ENCODE measurements at regions not wholly inside any gene's neighbourhood (a gene's known extent, or its start where the extent isn't known, plus 50 kb on each side); places are given as distances from the start of the nearest gene placed in this dataset.

DNA sequence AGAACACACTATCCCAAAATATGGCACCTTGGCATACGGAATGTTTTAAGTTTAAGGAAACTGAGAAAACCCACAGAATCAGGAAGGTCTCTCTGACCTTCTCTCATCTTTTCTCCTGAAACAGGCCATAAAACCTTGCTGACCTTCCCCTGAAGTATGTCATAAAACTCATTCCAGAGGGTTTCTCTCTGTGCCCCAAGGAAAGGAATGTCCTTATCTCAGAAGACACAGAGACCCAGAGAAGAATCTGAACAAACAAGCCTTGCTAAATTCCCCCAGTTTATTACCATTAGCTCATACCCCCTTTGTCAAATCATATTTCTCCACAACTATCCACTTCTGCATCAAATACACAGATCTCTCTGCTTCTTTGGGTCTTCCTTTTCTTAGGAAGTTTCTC is 603.1 kb downstream of the MCTP2 start:
- TF ChIP-seq, protein P1, sequence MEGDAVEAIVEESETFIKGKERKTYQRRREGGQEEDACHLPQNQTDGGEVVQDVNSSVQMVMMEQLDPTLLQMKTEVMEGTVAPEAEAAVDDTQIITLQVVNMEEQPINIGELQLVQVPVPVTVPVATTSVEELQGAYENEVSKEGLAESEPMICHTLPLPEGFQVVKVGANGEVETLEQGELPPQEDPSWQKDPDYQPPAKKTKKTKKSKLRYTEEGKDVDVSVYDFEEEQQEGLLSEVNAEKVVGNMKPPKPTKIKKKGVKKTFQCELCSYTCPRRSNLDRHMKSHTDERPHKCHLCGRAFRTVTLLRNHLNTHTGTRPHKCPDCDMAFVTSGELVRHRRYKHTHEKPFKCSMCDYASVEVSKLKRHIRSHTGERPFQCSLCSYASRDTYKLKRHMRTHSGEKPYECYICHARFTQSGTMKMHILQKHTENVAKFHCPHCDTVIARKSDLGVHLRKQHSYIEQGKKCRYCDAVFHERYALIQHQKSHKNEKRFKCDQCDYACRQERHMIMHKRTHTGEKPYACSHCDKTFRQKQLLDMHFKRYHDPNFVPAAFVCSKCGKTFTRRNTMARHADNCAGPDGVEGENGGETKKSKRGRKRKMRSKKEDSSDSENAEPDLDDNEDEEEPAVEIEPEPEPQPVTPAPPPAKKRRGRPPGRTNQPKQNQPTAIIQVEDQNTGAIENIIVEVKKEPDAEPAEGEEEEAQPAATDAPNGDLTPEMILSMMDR (IDR thresholded peaks at IDR 0.05; ENCODE audit: low read depth, low read length), result no peak
- TF ChIP-seq EZH2phosphoT487 (IDR thresholded peaks at IDR 0.05; ENCODE audit: low read depth), result no peak

Data from OCI-LY3 (cell line).